Upper lobe of left lung (tissue), 6 donors: ENCODE measurements at regions not wholly inside any gene's neighbourhood (a gene's known extent, or its start where the extent isn't known, plus 50 kb on each side); places are given as distances from the start of the nearest gene placed in this dataset.

Experiments
- ATAC-seq, 2 donors: fragments of 200-7000 bp; cut with Tn5 transposase; one replicate each; pipeline ENCODE4 v1.9.1; 2022; ENCODE audit warnings: mild to moderate bottlenecking in 2 of 2, moderate library complexity in 2 of 2; ENCODE audit not compliant: low FRiP score in 2 of 2
- DNase-seq, 2 donors: peaks; one replicate each; pipeline ENCODE4 v3.0.0-alpha.2; 2019 to 2020
- H3K27ac ChIP-seq, 4 donors: fragments of 200-600 bp; sonication (generic); one replicate each; pipeline ENCODE4 v1.5.1; 2016 to 2019
- H3K27me3 ChIP-seq, 4 donors: fragments of 200-600 bp; sonication (generic); one replicate each; pipeline ENCODE4 v1.5.1; 2017 to 2019
- H3K36me3 ChIP-seq, 4 donors: fragments of 200-600 bp; sonication (generic); one replicate each; pipeline ENCODE4 v1.5.1; 2016 to 2019
- H3K4me1 ChIP-seq, 4 donors: fragments of 200-600 bp; sonication (generic); one replicate each; pipeline ENCODE4 v1.5.1; 2018 to 2019
- H3K4me3 ChIP-seq, 4 donors: fragments of 200-600 bp; sonication (generic); one replicate each; pipeline ENCODE4 v1.5.1; 2017 to 2019; ENCODE audit warnings: mild to moderate bottlenecking in 2 of 4, moderate library complexity in 1 of 4
- H3K9me3 ChIP-seq, 4 donors: fragments of 200-600 bp; sonication (generic); one replicate each; pipeline ENCODE4 v1.5.1; 2018 to 2019
- EP300 ChIP-seq, 4 donors: sonication (generic); formaldehyde crosslinking; IDR thresholded peaks; one replicate each; pipeline ENCODE4 v1.5.1; 2017; ENCODE audit warnings: antibody characterized with exemption in 4 of 4, control low read depth in 2 of 4
- POLR2A ChIP-seq, 4 donors: fragments of 450-650 bp; IDR thresholded peaks; one replicate each; pipeline ENCODE4 v1.5.1; 2016 to 2017; ENCODE audit warnings: antibody characterized with exemption in 4 of 4, mild to moderate bottlenecking in 2 of 4
- POLR2AphosphoS5 ChIP-seq, 2 donors: sonication (generic); formaldehyde crosslinking; IDR thresholded peaks; one replicate each; pipeline ENCODE4 v1.5.1; 2017; ENCODE audit warnings: antibody characterized with exemption in 2 of 2
- WGBS, 2 donors: methylation state at CpG; one replicate each; pipeline ENCODE4 v1.1.5; 2017 to 2018; 5-methylcytosine and 5-hydroxymethylcytosine counted together
- TF ChIP-seq, protein P1 (sequence below), 6 experiments: fragments of 450-650 bp in 4 of 6; fragments of 200-600 bp in 2 of 6; sonication (generic) in 2 of 6; IDR thresholded peaks; one replicate each; pipeline ENCODE4 v1.5.1; 2016 to 2019; ENCODE audit warnings: antibody characterized with exemption in 6 of 6
- donor health status: DM: no; HTN: no; CAD: no; lungs with moderate emphysema.
- donor health status: DM: no; HTN: yes; CAD: no; lungs with severe emphysema.

DNA sequence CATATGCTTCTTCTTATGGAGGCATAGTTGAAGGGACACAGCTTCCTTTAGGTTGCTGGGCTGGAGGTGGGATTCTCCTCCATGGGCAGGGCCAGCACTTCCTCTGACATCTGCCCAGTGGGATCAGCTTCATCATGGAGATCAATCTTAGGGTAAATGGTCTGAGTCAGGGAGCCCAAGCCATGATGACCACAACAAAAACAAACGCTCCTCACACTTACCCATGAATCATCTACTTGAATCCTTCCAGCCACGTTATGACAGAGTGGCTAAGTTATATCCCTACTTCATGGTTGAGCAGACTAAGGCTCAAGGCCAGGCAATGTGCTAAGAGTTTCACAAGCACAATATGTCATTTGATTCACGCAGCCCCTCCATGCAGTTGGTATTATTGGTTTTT is 87.2 kb upstream of the NMNAT3 start:
- Histone ChIP-seq H3K4me3 (no peak overlapping the region), H3K27me3 (no peaks in the 10 kb centered on the region), H3K4me1 (no peaks in the 10 kb centered on the region), H3K27ac (no peak overlapping the region), H3K36me3 (no peaks in the 10 kb centered on the region), H3K9me3 (no peaks in the 10 kb centered on the region)
- DNase-seq (no peak), ATAC-seq (no peak)
- TF ChIP-seq POLR2A (IDR thresholded peaks at IDR 0.05): no peak
- no peak for TF ChIP-seq EP300 (IDR thresholded peaks at IDR 0.05)
- no peak for TF ChIP-seq POLR2AphosphoS5 (IDR thresholded peaks at IDR 0.05)
- TF ChIP-seq, protein P1, sequence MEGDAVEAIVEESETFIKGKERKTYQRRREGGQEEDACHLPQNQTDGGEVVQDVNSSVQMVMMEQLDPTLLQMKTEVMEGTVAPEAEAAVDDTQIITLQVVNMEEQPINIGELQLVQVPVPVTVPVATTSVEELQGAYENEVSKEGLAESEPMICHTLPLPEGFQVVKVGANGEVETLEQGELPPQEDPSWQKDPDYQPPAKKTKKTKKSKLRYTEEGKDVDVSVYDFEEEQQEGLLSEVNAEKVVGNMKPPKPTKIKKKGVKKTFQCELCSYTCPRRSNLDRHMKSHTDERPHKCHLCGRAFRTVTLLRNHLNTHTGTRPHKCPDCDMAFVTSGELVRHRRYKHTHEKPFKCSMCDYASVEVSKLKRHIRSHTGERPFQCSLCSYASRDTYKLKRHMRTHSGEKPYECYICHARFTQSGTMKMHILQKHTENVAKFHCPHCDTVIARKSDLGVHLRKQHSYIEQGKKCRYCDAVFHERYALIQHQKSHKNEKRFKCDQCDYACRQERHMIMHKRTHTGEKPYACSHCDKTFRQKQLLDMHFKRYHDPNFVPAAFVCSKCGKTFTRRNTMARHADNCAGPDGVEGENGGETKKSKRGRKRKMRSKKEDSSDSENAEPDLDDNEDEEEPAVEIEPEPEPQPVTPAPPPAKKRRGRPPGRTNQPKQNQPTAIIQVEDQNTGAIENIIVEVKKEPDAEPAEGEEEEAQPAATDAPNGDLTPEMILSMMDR (IDR thresholded peaks at IDR 0.05): no peak
- WGBS, 2 donors: 63 to 65% methylated on average over 3 of the region's 3 CpGs

DNA sequence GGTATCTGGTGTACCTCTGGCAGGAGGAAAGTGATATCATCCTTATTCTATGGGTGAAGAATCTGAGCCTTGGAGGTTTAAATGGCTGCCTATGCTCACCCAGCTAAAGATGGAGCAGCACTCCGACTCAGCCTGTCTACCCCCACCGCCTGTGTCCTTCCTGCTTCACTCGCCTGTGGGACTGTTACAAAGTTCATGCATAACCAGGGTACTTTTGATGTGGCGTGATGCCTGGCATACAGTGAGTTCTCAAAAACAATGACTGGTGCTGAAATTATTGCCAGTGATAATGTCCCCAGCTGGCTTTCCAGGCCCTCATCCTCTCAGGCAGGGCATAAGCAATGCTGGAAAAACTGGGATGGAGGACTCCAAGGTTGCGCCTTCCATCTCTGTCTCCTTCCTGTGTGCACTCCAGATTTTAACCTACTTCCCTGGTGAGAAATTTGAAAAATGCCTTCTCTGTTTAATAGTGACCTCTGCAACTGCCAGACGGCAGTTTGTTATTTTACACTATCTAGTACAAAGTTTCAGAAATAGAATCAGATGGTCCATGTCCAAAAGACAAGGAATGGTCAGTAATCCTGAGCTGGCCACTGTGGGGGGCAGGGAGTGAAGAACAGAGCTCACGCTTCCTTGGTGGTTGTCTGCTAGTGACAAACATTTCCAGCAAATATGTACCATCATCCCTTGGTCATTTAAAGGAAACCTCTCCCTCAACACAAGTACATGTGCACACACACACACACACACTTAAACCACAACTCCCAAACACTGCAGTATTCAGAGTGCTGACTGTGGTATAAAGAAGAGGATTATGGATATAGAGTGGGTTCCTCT is 86.5 kb upstream of the NMNAT3 start:
- H3K27ac ChIP-seq: no peak overlapping the region
- no peaks in the 10 kb centered on the region for H3K36me3 ChIP-seq
- no peak overlapping the region for H3K4me3 ChIP-seq
- H3K9me3 ChIP-seq: no peaks in the 10 kb centered on the region
- TF ChIP-seq, protein P1 (IDR thresholded peaks at IDR 0.05): no peak
- no peak for TF ChIP-seq EP300 (IDR thresholded peaks at IDR 0.05)
- TF ChIP-seq POLR2AphosphoS5 (IDR thresholded peaks at IDR 0.05): no peak
- TF ChIP-seq POLR2A (IDR thresholded peaks at IDR 0.05): no peak
- ATAC-seq: no peak
- no peak for DNase-seq
- WGBS, 2 donors: 57 to 68% methylated on average over 7 of the region's 7 CpGs
- H3K4me1 ChIP-seq: no peaks in the 10 kb centered on the region
- no peaks in the 10 kb centered on the region for H3K27me3 ChIP-seq

DNA sequence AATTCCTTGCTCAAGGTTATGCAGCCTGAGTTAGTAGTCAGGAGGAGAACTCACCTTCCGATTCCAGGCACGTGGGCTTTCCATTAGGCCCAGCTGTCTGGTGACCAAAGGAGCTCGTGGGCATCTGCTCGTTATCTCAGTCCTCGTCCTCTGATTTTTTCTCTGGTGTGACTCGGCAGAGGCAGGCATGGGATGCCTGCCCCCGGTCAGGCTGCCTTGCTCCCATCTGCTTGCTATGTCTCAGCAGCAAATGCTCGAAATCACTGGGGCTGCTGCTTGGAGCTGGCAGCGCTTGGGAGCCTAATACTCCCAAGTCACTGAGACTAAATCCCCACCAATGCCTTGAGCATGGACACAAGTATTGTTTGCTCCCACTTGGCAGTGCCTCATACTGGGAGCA is 84.5 kb upstream of the NMNAT3 start:
- no peaks in the 10 kb centered on the region for H3K36me3 ChIP-seq
- H3K27me3 ChIP-seq: no peaks in the 10 kb centered on the region
- DNase-seq (peak in 1 of 2 donors; percentile 38), ATAC-seq (no peak)
- 64 to 76% methylated on average over 6 to 9 of the region's 9 CpGs for WGBS, 2 donors
- TF ChIP-seq POLR2A (IDR thresholded peaks at IDR 0.05) (no peak), POLR2AphosphoS5 (IDR thresholded peaks at IDR 0.05) (no peak), EP300 (IDR thresholded peaks at IDR 0.05) (no peak)
- TF ChIP-seq, protein P1 (IDR thresholded peaks at IDR 0.05): no peak
- no peak overlapping the region for H3K4me3 ChIP-seq
- H3K27ac ChIP-seq: no peak overlapping the region
- no peaks in the 10 kb centered on the region for H3K4me1 ChIP-seq
- no peaks in the 10 kb centered on the region for H3K9me3 ChIP-seq

DNA sequence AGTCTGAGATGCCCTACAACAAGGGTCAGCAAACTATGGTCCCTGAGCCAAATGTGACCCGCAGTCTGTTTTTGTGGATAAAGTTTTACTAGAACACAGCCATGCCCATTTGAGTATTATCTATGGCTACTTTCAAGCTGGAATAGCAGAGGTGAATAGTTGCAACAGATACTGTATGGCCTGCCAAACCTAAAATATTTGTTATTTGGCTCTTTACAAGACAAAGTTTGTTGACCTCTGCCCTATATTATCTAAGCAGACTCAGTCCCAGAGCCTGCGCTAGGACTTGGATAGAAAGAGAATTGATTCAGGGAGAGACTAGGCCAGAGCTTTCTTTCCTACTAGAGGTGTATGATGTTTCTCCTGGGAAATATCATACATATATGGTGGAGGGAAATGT is 81.7 kb upstream of the NMNAT3 start:
- WGBS, 2 donors: 62 to 93% methylated on average over 2 of the region's 2 CpGs
- H3K27ac ChIP-seq: no peak overlapping the region
- ATAC-seq (no peak), DNase-seq (no peak)
- no peak for TF ChIP-seq EP300 (IDR thresholded peaks at IDR 0.05)
- TF ChIP-seq POLR2A (IDR thresholded peaks at IDR 0.05): no peak
- TF ChIP-seq POLR2AphosphoS5 (IDR thresholded peaks at IDR 0.05): no peak
- no peaks in the 10 kb centered on the region for H3K4me1 ChIP-seq
- H3K4me3 ChIP-seq: no peak overlapping the region
- no peaks in the 10 kb centered on the region for H3K27me3 ChIP-seq
- no peaks in the 10 kb centered on the region for H3K36me3 ChIP-seq
- H3K9me3 ChIP-seq: no peaks in the 10 kb centered on the region

DNA sequence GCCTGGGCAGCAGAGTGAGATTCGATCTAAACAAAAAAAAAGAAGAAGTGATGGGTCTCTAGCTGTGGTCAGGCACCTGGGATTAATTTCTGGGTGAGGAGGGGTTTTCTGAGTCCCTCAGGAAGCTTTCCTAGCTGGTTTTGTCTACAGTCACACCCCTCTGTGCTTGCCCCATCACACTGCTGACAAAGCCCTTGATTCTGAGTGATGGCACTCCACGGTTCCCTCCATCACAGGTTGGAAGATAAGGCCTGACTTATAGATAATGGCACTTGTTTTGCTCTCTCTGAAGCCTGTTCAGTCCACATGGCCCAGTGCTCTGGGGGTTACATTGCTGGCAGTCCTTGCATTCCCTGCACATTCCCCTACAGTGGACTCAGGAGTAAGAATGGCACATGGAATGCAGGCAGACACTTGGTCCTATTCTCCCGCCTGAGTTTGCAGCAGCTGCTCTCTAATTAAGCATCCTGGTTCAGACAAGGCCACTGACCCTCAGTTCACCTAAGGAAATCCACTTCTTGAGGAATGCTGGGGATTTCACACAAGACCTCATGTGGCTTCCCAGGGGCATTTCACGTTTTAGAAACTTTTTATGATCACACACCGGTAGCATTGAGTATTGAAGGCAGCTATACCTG is 81.0 kb upstream of the NMNAT3 start:
- peak in 1 of 2 donors; percentile 9 for ATAC-seq
- TF ChIP-seq EP300 (IDR thresholded peaks at IDR 0.05) (no peak), POLR2A (IDR thresholded peaks at IDR 0.05) (no peak), POLR2AphosphoS5 (IDR thresholded peaks at IDR 0.05) (no peak)
- TF ChIP-seq, protein P1 (IDR thresholded peaks at IDR 0.05): no peak

More for the DNA sequence above, 81.0 kb upstream of the NMNAT3 start:
- H3K4me1 ChIP-seq: no peaks in the 10 kb centered on the region
- H3K27ac ChIP-seq: no peak overlapping the region
- 64% methylated on average over 5 of the region's 5 CpGs for WGBS, 2 donors
- no peak for DNase-seq
- H3K36me3 ChIP-seq: no peaks in the 10 kb centered on the region
- no peak overlapping the region for H3K4me3 ChIP-seq
- no peaks in the 10 kb centered on the region for H3K9me3 ChIP-seq
- no peaks in the 10 kb centered on the region for H3K27me3 ChIP-seq
